Hypothalamus (tissue), 51 donors: ENCODE measurements at regions not wholly inside any gene's neighbourhood (a gene's known extent, or its start where the extent isn't known, plus 50 kb on each side); places are given as distances from the start of the nearest gene placed in this dataset.
"Not testable (repeated sequence)": the region's sequence is repeated elsewhere in the genome, so short reads cannot be mapped to it uniquely, and the experiment has no call there.

Experiments
- DNase-seq, 51 donors: peaks; one replicate each; lab custom pipeline; 2025; lab: John Stamatoyannopoulos, UW

DNA sequence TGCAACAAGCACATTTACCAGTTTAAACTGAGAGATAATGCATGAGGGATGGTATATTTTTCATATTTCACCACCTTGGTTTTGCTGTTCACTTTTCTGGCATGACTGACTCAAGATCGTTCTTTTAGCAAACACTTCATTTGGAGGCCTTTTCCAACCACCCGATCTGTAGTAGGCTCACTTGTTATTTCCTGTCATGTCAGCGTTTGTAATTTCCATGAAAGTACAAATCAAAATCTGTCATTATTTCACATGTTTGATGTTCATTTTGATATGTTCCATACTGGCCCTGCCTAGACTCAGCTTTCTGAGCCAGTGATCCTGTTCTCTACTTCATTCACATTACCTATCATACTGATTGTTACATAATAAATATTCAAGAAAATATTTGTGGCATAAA, 1888.3 kb upstream of the PCDH7 start:
- no peak for DNase-seq

DNA sequence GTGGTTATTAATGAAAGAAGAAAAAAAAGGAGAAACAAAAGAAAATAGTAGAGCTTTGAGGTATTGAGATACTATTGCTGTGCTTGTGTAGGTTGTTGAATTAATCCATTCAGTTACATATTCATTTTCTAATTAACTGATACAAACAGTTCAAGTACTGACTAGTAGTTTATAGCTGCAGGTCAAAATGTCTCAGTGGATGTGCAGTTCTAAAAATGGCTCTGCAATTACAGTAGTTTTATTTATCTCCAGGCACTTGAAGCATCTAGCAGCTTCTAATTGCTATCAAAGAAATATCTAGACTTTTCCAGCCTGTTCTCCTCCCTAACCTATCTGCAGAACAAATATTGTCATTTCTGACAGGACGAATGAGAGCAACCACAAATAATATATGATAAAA, 1887.7 kb upstream of the PCDH7 start:
- DNase-seq, result no peak

DNA sequence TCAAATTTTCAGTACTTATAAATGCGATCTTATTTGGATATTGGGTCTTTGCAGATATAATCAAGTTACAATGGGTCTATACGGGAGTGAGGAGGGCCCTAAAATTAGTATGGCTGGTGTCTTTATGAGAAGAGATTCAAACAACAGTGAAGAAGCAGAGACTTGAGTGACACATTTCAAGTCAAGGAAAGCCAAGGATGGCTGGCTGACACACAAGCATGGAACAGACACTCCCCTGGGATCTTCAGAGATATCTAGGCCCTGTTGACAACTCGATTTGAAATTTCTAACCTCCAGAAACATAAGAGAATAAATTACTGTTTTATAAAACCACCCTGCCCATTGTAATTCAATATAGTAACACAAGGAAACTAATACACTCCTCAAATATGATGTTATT, 1886.0 kb upstream of the PCDH7 start:
- no peak for DNase-seq

DNA sequence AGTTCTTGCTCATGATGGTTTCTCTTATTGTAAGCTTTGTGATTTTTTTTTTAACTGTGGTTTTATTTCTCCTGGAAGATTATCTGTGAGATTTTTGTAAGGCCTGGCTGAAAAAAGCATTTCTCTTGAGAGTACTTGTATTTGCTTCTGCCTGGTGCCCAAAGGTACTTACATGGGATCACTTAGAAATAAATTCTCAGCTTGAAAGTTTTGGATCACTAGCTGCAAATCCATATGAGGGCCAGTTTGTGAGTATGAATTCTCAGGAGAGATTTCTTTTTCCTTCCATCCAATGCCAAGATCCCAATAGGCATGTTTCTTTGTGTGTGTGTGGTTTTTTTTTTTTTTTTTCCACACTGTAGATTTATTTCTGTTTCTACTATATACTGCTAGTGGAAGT, 1884.7 kb upstream of the PCDH7 start:
- DNase-seq, result no peak

DNA sequence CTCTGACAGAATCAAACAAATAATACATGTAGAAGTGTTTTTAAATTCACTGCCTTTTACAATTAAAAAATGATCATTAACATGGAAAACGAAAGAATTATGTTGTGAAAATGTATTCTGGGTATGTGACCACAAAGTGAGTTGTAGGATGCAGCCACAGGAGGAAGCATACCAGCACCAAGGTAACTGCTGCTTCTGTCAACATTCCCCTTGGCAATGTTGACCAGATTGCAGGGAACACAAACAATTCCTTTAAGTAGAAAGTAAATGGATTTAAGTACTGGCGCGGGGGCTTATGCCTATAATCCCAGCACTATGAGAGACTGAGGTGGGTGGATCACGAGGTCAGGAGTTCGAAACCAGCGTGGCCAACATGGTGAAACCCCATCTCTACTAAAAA, 1877.9 kb upstream of the PCDH7 start:
- no peak for DNase-seq

DNA sequence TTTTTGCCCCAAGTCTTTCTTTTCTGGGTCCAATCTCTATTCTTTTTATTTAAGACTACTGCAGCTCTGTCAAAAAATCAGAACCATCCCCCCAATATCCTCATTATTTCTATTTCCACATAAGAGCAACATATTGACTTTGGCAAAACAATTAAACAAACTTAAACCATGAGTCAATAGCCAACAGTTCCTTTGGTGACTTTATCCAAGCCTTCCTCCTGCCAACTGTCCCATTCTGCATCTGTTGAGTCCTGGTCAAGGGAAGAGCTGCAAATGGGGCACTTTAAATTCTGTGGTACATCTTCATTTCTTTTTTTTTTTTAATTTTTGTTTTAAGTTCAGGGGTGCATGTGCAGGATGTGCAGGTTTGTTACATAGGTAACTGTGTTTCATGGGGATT, 1875.0 kb upstream of the PCDH7 start:
- DNase-seq, result no peak

DNA sequence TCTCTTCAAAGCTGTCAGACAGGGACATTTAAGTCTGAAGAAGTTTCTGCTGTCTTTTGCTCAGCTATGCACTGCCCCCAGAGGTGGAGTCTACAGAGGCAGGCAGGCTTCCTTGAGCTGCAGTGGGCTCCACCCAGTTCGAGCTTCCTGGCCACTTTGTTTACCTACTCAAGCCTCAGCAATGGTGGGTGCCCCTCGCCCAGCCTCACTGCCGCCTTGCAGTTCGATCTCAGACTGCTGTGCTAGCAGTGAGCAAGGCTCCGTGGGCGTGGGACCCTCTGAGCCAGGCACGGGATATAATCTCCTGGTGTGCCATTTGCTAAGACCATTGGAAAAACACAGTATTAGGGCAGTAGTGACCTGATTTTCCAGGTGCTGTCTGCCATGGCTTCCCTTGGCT, 1863.1 kb upstream of the PCDH7 start:
- not testable (repeated sequence) for DNase-seq

DNA sequence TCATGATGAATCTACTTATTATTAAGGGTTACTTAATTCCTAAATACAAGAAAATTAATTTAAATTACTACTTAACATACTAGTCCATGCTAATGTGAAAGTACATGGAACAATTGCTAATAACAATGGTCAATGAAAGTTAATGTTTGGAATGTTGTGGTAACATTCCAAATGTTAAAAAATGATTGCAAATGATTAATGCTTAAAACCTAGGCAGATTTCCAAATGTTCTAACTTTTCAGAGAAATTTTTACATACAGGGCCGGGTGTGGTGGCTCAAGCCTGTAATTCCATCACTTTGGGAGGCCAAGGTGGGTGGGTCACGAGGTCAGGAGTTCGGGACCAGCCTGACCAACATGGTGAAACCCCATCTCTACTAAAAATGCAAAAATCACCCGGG, 1851.3 kb upstream of the PCDH7 start:
- DNase-seq, result no peak

DNA sequence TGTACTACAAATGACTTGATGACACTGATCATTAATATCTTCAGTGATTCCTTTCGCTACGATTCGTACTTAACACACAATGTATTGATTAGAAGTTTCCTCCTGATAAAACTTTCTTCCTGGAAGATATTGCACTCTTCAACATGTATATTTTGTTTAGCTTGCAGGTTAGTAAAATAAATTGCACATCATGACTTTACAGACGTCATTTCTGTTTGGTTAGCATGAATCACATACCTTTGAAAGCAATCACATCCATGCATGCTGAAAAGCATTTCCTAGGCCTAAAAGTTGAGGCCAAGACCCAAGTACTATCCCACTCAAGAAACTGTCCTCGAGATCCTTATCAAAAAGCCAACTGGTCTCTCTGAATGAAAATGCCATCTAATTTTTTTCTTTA, 1841.0 kb upstream of the PCDH7 start:
- DNase-seq, result no peak

DNA sequence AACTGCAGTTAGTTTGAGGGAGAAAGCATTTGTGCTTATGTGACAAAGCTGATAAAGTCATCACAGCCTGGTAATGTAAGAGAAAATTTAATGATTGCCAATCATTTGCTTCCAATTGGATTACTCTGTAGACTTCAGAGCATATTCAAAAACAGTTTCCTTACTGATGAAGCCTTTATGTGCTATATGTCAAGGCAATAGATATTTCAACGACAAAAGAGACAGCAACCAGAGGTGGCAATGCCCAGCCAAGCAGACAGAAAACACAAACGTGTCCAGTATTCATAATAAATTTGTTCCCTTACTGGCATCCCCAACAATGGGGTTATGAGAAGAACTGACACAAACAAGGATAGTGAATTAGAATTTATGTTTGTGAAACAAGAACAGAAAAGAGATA, 1840.3 kb upstream of the PCDH7 start:
- no peak for DNase-seq

DNA sequence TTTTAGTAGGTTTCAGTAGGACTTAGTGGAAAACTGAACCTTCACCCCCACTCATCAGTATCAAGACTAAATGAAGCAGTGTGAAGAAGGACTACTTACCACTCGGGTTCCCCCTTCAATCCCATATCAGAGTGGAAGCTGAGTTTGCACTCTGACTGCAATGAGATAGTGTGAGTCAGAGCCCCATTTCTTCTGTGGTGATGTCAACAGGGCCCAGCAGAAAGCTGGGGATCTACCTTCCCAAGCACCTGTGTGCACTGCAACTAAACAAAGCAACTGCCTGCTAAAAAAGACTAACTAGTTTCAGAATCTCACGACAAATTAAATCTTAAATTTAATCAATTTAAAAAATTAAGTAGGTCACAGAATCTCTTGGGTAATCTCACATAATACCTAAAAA, 1837.0 kb upstream of the PCDH7 start:
- DNase-seq, result no peak

DNA sequence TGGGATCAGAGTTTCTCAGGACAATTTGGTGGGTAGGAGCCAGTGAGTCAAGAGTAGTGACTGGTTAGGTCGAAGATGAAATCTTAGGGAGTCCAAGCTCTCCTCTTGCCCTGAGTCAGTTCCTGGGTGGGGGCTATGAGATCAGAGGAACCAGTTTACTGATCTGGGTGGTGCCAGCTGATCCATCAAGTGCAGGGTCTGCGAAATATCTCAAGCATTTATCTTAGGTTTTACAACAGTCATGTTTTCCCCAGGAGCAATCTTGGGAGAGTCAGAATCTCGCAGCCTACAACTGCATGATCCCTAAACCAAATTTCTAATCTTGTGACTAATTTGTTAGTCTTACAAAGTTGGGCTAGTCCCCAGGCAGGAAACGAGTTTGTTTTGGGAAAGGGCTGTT, 1833.2 kb upstream of the PCDH7 start:
- DNase-seq, result no peak

DNA sequence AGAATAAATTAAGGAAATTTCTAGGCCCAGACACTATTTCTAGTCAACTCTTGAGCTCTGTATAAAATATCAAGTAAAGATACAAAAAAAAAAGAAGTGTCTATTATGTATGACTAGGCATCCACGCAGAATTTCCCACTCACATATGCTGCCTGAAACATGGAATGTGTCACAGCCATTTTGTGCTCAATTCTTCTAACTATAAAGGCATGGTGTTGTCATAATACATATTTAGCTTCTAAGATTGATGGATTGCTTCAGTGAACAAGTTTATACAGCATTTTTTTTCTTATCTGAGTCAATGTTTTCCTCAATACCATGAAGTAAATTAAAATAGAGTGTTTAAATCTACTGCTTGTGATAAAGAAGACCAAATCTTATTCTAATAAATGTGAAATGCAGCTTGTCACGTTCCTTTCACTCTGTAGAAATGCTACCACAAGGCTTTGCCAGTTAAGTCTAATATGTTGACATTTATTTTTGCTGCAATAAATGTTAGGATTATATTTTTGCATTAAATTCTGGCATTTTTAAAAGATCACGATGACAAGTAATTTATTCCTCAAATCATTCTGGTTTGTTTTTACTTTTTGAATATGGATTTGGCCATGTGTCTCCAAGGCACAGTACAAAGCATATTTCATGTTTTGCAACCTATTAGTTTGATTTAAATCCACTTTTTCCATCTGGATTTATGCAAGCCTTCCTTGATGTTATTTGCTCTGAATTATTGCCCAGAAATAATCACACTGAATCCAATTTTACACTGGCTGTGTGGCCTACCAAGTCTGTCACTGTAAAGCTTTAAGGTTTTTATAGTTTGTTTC, 1829.0 kb upstream of the PCDH7 start:
- peak in 2 of 51 donors; percentile 0 to 6 for DNase-seq

DNA sequence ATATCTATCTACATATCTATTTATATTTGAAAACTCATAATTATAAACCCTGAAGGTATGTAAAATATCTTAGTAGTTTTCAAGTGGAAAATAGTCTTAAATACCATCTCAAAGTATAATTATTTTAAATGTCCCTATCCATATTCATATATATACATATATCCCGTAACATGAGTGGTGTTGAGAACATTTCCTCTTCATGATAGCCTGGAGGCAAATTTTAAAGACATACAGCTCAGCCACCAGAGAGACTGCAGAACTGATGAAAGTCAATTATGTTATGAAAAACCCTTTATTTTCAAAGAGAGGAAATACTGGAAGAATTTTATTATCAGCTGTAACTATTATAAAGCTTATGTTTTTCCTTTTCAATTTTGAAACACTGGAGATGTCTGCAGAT, 1806.7 kb upstream of the PCDH7 start:
- DNase-seq, result no peak

DNA sequence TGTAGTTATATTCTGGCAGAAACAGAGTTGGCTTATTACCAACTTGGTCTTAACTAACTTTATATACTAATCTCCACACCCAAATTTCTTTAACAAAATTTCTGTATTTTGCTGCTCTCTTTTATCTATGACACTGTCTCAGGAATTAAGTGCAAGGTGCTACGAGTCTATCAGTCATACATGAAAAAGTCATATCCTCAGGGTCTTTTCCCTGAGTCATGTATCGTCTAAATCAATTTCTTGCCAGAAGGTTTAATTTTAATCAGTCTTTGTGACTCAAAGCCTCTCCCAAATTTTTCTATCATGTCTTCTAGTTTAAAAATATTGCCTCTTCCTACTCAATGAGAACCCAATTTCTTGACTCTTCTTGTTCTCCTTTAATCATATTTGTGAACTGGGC, 1803.6 kb upstream of the PCDH7 start:
- no peak for DNase-seq

DNA sequence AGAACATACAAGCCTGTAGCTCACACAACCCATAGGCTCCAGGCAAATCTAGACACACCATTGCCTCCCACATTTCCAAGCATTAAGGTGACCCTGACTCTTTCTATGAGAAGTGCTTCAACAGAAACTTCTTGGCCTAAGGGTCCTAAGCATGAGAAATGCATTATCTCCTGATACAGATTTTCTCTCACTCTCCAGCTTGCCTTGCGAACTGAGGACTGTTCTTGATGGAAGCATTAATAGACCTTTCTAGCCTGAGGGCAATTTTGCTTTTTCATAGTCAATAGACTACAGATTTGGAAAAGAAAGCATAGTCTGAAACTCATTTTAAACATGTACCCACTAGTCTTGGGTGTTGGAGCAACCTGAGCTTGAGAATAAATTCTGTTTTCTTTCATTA, 1801.3 kb upstream of the PCDH7 start:
- no peak for DNase-seq

DNA sequence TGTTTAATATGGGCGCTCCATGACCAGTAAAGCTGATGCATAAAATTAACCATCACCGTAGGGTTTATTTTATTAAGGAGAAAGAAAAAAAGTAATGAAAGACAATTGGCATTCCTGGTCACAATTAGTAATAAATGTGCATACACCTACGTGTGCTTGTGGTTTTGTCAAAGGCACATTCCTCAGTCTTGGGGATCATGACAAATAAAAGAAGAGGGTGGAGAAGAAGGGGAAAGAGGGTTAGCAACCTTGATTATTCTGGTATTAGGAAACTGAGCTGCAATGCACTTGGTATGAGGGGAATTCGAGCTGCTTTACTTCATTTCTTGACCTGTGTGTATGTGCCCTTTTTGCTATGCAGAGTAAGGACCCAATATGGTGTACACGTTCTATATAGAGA, 1798.3 kb upstream of the PCDH7 start:
- DNase-seq, result no peak

DNA sequence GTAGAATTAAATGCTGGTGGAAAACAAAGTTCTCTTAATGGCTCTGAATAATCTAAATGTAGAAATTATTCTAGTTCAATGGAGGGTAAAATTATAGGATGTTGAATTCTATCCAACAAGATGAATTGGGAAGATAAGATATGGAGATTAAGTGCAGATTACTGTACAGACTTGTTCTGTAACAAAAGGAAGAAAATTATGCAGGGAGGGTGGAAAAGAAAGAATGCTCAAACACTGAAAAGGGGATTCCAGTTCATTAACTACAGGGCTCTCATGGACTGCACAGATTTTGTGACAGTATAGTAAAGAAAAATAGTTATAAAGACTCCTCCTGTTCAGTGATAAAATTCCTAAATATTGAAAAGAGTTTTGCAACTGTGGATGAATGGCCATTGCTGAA, 1794.0 kb upstream of the PCDH7 start:
- DNase-seq, result no peak

DNA sequence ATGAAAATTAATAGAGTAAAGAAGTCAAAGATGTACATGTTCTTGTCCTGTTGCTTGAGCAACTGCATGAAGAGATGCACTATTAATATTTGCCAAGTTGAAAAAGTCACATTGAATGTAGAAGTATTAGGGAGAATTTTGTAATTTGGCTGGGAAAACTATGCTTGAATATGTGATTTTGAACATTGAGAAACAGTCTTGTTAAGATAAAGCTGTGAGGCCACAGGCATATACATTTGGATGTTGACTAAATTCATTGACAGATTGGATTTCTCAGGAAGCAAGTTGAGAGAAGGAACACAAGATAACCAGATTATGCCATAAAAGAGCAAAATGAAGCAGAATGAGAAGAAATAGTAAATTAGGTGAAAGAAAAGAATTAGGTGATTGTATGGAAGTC, 1777.5 kb upstream of the PCDH7 start:
- no peak for DNase-seq

DNA sequence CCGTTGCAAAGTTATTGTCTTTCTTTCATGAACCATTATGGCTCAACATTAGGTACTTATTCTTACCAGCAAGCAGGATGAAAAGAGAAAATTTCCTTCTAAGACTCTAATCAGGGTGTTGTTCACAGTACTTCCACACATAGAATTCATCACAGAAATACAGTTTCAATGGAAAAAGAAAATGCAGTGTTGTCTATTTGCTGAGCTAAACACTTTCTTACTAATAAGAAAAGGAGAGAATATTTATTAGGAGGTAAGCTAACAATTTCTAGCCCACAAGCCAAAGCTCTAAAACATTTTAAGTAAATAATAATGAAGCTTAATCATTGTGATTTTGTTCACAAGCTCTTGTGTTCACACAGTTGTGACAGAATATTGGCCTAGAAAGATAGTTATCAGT, 1772.8 kb upstream of the PCDH7 start:
- DNase-seq, result no peak

DNA sequence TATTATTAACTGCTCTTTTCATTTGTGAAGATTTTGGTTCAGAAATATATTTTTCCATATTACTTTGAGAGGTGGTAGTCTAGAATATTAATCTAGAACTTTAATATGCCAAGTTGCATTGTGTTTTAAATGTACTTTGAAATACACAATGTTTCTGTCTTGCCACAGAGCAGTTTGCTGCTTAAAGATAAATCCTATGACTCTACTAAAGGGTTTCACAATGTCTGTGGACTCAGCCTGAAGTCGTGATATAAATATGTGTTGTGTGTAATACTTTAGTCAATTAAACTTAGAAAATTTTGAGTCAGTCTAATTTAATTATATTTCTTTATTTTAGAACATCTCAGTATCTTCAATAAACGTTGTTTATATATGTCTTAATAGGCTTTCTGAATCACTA, 1771.7 kb upstream of the PCDH7 start:
- DNase-seq, result no peak

DNA sequence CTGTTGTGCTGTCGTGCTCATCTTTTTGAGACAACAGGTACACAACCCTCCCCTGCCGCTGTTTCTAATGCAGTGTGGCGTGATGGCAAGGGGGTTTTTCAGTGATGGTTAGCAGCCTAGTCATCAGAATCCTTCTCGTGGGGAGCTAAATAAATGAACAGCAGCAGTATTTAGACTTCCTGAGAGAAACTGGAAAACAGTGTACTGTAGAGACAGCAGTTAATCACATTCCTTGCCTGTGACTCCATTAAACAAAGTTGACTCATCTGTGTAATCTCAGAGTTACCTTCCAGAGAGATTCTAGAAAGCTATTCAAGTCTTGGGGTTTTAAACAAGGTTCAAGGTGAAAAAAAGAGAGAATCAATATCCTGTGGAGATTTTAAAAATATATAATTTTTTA, 1753.2 kb upstream of the PCDH7 start:
- DNase-seq, result no peak
